ENCODE measurements at regions not wholly inside any gene's neighbourhood (a gene's known extent, or its start where the extent isn't known, plus 50 kb on each side); places are given as distances from the start of the nearest gene placed in this dataset.

GRCh38 chr4:1533501-1534064 is 127.3 kb upstream of the NKX1-1 start:
- TF ChIP-seq, protein P1, sequence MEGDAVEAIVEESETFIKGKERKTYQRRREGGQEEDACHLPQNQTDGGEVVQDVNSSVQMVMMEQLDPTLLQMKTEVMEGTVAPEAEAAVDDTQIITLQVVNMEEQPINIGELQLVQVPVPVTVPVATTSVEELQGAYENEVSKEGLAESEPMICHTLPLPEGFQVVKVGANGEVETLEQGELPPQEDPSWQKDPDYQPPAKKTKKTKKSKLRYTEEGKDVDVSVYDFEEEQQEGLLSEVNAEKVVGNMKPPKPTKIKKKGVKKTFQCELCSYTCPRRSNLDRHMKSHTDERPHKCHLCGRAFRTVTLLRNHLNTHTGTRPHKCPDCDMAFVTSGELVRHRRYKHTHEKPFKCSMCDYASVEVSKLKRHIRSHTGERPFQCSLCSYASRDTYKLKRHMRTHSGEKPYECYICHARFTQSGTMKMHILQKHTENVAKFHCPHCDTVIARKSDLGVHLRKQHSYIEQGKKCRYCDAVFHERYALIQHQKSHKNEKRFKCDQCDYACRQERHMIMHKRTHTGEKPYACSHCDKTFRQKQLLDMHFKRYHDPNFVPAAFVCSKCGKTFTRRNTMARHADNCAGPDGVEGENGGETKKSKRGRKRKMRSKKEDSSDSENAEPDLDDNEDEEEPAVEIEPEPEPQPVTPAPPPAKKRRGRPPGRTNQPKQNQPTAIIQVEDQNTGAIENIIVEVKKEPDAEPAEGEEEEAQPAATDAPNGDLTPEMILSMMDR (IDR thresholded peaks at IDR 0.05): no peak
- no peak for TF ChIP-seq EZH2 (IDR thresholded peaks at IDR 0.05; ENCODE audit: borderline replicate concordance, insufficient read depth, low read depth, low read length, poor library complexity, severe bottlenecking)
